ENCODE measurements at regions not wholly inside any gene's neighbourhood (a gene's known extent, or its start where the extent isn't known, plus 50 kb on each side); places are given as distances from the start of the nearest gene placed in this dataset.
"Not testable (repeated sequence)": the region's sequence is repeated elsewhere in the genome, so short reads cannot be mapped to it uniquely, and the experiment has no call there.

DNA sequence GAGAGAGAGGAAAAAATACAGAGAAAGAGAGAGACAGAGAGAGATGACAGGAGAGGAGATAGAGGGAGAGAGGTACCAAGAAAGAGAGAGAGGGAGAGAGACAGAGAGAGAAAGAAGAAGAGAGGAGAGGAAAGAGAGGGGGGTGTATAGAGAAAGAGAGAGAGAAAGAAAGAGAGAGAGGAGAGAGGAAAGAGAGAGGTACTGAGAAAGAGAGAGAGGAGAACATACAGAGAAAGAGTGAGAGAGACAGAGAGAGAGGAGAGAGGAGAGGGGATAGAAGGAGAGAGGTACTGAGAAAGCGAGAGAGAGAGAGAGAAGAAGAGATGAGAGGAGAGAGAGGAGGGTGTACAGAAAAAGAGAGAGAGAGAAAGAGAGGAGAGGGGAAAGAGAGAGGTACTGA is 269.4 kb downstream of the CRLF2 start:
- DNase-seq, result no peak

DNA sequence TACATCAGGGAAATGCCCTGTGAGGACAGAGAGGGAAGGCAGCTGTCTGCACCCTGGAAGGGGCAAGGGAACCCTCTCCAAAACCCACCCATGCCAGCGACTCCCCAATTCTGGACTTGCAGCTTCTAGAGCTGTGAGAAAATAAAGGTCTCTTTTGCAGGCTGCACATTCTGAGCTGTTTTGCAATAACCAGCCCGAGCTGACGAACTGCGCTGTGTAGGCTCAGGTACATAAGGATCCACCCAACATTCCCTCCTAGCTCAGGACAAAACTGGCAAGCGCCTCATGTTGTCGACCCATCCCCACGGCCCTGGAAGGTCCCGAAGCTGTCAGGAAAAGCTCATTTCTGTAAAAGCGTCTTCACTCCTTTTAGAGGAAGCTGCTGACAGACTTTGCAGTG is 271.8 kb downstream of the CRLF2 start:
- no peak for DNase-seq

DNA sequence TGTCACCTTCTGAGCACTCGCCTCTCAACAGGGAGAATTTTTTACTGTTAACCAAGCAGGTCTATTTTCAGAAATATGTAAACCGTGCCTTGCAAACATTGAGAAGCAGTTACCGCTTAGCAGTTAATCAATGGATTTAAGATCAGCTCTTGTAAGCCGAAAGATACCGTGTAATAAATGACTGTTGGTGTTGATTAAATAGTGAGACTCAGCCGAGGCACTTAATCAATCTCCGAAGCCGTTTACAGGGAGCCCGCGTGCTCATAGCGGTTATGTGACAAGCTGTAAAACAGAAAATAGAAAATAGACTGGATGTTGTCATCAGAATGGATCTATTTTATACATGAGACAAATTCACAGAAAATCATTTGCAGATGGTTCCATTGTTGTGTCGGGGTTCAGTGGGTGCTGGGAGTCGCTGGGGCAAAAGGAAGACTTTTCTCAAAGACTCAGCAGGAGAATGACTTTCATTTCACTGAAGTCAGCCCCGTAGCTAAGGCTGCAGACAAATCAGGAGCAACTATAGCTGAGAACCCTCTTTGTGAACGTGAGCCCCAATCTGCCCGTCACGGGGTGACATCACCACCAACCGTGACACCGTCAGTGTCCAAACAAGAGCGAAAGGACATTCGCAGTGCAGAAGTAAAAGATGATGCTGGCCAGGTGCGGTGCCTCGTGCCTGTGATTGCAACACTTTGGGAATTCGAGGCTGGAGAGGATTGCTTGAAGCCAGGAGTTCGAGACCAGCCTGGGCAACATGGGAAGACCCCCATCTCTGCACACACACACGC is 275.3 kb downstream of the CRLF2 start:
- no peak for DNase-seq

DNA sequence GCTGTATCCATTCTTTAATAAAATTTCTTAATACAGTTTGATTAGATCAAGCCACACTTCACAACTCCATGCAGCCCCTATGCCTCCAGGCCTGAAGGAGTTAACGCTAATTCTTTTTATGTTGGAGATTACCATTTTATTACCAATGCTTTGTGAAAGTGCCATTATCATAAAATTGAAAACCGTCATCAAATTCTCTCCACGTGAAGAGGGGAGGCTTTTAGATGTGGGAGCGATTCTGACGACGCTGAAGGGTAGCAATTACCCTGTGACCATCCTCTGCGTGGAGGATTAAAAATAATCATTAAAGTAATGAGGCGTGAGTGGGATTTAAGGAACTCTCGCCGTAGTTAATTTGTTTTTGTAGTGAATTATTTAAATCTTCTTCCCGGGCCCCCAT is 278.8 kb downstream of the CRLF2 start:
- DNase-seq, result no peak

DNA sequence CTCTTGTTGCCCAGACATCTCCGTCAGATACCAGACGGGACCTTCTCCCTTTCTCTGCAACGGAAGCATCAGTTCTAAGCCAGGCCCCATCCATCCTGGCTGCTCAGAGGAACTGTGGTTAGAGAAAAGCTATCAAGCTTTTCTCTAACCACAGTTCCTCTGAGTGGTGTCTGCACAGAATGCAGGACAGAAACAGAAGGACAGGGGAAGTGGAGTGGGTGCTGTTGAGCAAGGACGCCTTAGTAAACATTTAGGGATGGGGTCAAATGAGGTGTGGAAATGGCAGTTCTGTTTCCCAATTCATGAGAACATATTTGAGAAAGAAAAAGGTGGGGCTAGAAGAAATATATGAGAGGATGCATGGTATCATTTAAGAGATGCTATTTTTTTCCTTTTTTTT is 283.8 kb downstream of the CRLF2 start:
- no peak for DNase-seq

DNA sequence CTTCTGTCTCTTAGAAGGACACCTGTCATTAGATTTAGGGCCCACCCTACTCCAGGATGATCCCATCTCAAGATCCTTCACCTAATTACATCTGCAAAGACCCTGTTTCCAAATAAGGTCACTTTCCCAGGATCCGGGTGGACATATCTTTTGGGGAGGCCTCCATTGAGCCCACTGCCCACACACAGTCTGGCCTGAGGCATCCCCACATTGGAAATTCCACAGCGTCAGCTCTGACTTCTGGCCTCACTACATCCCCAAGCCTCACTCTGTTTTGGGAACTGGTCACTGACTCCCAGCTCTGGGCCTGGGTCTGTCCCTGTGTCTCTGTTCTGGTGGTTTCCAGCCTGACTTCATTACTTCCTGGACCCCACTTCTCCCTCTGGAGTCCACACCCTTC is 285.5 kb downstream of the CRLF2 start:
- no peak for DNase-seq

DNA sequence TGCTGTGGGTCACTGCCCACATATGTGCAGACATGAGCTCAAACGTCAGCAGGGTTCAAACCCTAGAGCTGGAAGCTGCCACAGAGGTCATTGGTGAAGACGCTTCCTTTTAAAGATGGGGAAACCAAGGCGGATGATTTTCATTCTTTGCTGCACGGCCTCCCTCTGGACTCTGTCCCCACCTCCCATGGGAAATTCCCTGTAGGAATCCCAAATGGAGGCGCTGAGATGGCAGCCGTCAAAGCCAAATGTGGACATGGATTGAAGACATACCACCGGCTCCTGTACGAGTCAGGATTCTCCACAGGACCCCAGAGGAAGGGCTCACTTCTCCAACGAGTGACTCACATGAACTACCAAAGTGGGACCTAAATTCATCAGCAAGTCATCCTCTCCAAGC is 286.4 kb downstream of the CRLF2 start:
- no peak for DNase-seq

DNA sequence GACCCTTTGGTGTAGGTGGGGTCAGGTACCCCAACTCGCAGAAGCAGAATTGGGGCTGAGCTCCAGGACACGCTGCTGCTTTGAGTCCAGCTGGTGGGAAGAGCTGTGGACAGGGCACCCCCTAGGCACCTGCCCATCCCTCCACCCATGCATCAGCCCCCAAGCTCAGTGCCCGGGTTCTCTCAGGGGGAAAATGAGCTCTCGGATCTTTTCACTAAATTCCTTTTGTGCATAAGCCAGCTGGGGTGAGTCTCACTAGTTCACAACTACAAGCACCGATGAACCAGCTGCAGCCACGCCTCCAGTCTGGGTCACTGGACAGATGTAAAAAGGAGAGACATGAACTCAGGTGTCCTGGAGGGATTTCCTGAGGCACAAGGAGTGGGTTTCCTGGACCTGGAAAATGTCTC is 286.8 kb downstream of the CRLF2 start:
- no peak for DNase-seq

DNA sequence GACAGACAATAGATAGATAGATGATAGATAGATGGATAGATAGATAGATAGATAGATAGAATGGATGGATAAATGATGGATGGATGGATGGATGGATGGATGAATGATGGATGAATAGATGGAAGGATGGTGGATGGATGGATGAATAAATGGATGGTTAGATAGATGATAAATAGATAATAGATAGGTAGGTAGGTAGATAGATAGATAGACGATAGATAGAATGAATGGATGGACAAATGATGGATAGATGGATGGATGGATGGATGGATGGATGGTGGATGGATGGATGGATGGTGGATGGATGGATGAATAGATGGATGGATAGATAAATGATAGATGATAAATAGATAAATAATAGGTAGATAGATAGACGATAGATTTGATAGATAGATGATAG is 287.4 kb downstream of the CRLF2 start:
- DNase-seq, result no peak

DNA sequence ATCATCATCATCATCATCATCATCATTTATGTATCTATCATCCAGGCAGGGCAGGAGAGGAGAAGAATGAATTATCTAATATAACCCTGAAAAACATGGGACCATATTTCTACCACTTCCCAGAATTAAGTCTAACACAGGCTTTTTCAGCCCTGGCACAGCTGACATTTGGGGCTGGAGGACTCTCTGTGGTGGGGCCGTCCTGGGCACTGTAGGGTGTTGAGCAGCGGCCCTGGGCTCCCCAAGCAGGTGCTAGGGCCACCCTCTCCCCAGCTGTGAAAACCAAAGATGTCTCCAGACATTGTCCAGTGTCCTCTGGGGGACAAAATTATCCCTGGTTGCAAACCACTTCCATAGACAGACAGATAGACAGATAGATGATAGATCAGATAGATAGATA is 288.4 kb downstream of the CRLF2 start:
- no peak for DNase-seq

DNA sequence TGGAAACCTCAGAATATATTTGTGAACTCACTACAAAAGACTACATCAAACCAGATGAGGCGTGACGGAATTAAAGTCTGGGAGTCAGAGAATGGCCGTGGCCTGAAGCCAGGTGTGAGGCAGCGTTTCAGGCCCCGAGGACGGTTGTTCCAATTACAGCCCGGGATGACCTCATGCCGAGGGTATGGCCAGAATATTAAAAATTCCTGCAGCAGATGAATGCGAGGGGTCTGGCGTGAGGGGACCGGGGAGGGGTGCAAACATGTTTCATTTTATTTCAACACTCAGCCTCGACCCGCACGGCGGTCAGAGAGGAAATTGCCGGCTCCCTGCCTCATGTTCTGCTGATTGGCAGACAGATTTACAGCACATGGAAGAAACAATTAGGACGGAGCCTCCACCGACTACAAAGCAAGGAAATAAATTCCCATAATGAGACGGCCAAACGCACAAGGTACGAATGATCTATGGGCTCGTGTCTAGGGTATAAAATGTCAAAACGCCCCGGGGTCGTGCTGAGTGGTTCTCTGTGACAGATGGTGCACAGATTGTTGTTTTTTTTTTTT is 289.7 kb downstream of the SHOX start:
- no peak for DNase-seq

DNA sequence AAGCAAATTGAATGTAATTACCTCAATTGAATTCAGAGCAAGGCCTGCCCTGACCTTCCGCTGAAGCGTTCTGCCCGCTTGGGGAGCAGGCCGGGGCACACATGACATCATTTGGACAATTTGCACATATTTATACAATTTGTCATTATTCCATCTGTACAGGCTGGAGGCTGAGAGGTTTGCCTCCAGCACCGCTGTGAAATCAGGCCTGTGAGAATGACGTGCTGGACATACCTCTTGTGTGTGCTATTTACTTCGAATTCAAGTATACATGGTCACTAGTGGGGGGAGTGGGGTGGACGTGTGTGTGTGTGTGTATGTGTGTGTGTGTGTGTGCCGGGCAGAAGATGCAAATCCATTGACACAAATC is 285.6 kb downstream of the SHOX start:
- DNase-seq, result no peak

DNA sequence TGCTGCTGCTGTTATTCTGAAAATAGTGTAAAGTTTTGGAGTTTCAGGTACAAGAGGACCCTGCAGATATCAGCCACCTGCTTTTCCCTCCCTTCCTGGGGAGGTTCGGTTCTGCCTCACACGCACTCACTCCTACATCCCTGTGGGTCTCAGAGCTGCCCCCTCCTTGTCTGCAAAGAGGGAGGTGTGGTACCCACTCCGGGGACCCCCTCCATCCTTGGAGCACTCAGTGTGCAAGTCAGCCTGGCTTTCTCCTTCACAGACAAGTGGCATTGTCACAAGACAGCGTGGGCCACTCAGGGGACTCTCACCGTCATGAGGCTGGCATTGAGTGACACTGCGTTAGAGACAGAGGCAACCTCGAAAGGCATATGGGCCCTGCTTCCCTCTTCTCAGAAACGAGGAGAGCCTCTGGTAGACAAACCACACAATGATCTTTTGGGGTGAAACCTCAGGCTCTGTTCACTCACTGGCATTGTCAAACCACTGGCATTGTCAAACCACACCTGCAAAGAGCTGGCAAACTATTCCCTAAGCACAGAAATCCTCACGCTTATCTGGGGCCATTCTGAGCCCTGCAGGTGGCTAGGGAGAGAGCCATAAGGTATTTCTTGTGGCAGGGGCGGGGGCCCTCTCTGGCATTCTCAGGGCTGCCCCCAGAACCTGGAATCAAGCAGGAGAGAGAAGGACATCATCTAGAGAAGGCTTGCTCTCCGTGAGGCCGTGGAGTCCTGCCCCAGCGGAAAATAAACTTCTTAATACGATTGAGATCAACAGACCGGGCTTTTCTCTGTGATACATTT is 285.0 kb downstream of the SHOX start:
- no peak for DNase-seq

DNA sequence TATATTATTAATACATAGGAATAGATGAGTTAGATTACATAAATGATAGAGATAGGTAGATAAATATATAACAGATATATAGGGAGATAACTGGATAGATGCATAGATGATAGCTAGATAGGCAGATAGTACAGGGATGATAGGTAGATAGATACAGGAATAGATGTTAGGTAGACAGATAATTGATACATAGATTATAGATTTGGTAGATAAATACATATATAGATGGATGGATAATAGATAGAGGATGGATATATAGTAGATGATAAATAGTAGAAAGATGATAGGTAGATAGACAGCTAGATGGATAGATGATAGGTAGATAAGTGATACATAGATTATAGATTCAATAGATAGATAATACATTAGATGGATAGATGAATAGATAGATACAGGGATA is 283.6 kb downstream of the SHOX start:
- DNase-seq, result no peak

DNA sequence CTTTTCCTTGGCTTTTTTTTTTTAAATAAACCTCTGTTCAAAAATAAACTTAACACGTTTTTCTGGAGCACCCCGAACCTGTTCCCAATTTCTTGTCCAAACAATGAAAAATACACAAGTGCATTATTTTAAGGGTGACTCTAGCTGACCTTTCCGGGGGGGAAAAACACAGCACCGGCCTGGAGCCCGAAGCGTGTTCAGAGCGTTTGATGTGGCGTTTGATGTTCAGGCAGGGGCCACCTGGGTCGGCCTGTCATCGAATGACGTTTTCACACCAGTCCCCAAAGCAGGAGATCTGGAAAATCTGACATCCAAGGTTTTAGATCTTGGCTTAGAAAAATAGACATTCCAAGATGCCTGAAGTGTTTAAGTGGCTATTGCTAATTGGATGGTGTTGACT is 282.1 kb downstream of the SHOX start:
- no peak for DNase-seq

DNA sequence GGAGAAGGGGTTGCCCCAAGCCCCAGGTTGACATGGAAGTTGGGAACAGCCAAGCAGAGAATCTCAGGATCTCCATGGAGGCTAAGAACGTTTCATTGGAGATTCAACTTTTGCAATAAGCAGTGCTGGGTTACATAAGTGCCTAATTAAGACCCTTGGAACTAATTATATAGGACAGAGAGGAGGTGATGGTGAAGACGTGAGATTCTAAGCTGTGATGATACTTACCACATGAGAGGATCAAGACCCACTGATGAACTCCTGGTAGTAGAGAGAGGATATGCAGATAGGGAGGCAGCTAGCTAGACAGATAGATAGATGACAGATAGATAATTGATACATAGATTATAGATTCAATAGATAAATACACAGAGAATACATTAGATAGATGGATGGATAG is 278.5 kb downstream of the SHOX start:
- not testable (repeated sequence) for DNase-seq

DNA sequence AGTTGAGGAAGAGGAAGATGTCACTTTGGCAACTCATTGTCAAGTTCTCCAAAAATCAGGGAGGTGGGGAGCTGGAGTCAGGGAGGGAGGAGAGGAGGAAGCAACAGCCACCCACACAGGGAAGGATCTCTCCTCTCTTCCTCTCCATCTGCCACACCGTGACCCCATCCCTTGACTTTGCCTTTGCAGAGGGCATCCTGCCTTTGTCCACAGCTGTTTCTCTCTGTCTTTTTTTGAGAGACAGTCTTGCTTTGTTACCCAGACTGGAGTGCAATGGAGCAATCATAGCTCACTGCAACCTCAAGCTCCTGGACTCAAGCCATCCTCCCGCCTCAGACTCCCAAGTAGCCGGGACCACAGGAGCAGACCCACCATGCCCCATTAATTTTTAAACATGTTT is 276.0 kb downstream of the SHOX start:
- DNase-seq, result no peak

DNA sequence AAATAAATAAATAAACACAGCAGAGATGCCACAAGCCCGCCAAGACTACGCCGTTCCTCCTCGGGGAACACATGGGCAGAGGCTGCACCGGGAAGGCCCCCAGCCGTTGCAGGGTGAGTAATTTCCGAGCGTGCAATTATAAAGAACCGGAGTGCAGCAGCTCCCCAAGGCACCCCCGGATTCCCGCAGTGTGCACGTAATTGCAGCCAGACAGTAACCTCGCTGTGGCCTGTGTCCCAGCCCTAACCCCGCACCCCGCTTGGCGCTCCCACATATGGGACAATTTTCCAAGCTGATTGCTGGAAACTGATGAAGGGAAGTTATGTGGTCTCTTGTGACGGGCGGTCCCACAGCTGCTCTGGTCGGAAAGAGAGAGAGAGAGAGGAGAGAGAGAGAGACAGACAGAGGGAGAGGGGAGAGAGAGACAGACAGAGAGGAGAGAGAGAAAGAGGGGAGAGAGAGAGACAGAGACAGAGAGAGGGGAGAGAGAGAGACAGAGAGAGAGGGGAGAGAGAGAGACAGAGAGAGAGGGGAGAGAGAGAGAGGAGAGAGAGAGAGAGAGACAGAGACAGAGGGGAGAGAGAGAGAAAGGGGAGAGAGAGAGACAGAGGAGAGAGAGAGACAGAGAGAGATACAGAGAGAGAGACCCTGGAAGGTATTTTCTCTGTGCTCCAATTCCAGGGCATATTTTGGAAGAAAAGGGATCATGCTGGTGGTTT is 275.4 kb downstream of the SHOX start:
- no peak for DNase-seq

DNA sequence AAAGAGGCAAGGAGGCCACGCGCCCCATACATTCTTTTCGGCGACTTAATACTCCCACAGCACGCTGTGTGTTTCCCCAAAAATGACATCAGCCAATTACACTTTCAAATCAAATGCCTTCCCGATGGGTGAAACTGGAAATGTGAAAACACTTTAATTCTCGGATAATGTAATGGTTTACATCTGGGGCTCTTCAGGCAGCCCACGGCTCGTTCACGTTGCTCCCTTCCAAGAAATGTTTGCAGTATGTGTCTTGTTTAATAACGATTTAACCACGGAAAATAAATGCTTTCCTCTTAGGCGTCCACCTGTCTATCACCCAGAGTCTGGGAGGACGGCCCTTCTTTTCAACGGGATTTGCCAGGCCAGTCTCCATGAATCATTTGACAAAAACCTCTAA is 272.5 kb downstream of the SHOX start:
- DNase-seq, result no peak

DNA sequence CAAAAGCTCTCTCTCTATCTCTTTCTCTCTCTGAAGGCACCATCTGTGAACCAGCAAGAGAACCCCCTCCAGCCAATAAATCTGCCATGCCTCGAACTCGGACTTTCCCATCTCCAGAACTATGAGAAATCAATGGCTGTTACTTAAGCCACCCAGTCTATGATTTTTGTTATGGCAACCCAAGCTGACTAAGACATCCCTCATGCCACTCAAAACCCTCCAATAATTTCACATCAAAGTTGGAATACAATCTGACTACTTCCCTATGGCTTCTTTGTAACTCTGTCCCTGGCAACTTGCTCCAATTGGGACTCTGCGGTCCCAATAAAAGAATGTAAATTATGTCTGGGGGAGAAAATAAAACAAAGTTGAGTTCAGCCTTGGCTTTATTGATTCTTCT is 265.7 kb downstream of the SHOX start:
- DNase-seq, result no peak

DNA sequence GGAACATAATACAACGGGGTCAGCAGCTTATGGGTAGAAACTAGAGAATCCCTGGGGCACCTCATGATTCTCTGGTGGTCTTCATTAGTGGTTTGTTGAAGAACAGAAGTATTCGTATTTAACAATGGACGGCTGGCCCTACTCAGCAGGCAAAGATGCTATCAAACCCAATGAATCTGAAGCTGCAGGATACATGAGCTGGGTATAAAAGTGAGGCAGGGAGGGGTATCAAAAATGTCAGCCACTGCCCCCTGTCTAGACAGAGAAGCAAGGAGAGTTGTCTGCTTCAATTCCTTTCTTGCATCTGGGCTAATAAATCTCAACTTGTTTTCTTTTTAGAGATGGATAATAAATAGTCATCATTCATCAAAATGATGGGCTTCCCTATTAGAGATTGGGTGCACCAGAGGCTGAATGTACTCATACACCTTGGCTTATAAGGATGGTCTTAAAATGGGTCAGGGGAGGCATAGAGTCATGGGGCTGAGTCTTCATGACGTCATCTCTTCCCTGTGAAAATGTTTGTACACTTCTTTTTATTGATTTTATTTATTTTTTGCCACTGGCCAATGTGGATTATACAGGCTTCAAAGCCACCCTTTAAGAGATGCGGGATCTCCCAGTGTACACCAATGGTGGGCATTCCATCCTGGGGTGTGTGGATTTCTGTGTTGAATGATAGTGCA is 259.5 kb downstream of the SHOX start:
- DNase-seq, result no peak

DNA sequence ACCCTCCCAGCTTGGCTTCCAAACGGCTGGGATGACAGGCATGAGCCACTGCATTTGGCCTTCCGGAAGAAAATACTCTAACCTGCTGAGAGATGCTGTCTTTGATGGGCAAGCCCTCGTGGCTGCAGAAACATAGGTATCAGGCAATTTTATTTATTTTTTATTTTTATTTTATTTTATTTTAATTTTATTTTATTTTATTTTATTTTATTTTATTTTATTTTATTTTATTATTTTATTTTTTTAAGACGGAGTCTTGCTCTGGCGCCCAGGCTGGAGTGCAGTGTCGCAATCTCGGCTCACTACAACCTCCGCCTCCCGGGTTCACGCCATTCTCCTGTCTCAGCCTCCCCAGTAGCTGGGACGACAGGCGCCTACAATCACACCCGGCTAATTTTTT is 257.1 kb downstream of the SHOX start:
- not testable (repeated sequence) for DNase-seq

DNA sequence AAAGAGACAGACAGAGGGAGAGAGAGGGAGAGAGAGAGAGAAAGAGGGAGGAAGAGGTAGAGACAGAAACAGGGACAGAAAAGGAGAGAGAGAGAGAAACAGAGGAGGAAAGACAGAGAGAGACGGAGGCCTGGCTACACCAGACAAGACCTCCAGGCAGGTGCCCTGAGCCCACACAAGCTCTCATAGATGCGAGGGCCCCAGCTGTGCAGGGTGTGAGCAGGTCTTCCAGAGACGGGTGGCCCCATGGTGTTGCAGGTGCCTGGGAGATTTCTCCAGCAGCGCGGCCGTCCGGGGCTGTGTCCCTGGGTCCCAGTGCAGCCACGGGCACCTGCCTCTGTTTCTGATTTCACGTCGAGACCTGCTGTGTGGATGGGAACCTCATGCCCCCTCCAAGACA is 253.0 kb downstream of the SHOX start:
- no peak for DNase-seq
